B cell (primary cell): ENCODE measurements at regions not wholly inside any gene's neighbourhood (a gene's known extent, or its start where the extent isn't known, plus 50 kb on each side); places are given as distances from the start of the nearest gene placed in this dataset.

Experiments used
- ATAC-seq: fragments of 200-7000 bp; cut with Tn5 transposase; one replicate; pipeline ENCODE4 v1.10.0; 2021; ENCODE audit warnings: low read depth, mild to moderate bottlenecking, moderate number of reproducible peaks, moderate library complexity
- CTCF ChIA-PET: fragments of 350-600 bp; sonication (Branson Sonifier 250); formaldehyde crosslinking; loops from one replicate; lab custom pipeline; 2021; ENCODE audit warnings: antibody characterized with exemption, inconsistent platforms; lab: Charles Lee
- POLR2A ChIA-PET: fragments of 350-600 bp; sonication (Branson Sonifier 250); formaldehyde crosslinking; loops from one replicate; lab custom pipeline; 2021; ENCODE audit warnings: antibody characterized with exemption; lab: Charles Lee
- DNase-seq: peaks from one replicate; pipeline ENCODE4 v3.0.0; 2013
- H2AFZ ChIP-seq: 2 replicates; pipeline ENCODE4 v1.6.1; 2012; ENCODE audit warnings: mild to moderate bottlenecking, low read depth, low read length; ENCODE audit not compliant: insufficient read depth, poor library complexity, severe bottlenecking
- H3K27ac ChIP-seq, 2 donors: 1 replicate in 1 of 2; 2 replicates in 1 of 2; pipeline ENCODE4 v1.5.1; 2012 to 2013; ENCODE audit warnings: low read length in 2 of 2, mild to moderate bottlenecking in 2 of 2, moderate library complexity in 1 of 2
- H3K27me3 ChIP-seq, 4 experiments: fragments of 200-600 bp in 1 of 4; sonication (generic) in 1 of 4; replicated peaks in 1 of 4; 1 replicate in 2 of 4; 2 replicates in 2 of 4; pipeline versions ENCODE4 v1.6.1 to v1.7.0; 2013 to 2016; ENCODE audit warnings: low read length in 3 of 4, mild to moderate bottlenecking in 2 of 4, mixed read lengths in 1 of 4, moderate library complexity in 1 of 4; ENCODE audit not compliant: insufficient read depth in 4 of 4, control insufficient read depth in 3 of 4; ENCODE audit errors: control extremely low read depth in 1 of 4
- H3K36me3 ChIP-seq, 2 experiments: replicated peaks in 1 of 2; 1 replicate in 1 of 2; 2 replicates in 1 of 2; pipeline versions ENCODE4 v1.6.1 to v1.7.1; 2013; ENCODE audit warnings: low read length in 1 of 2; ENCODE audit not compliant: insufficient read depth in 2 of 2, control insufficient read depth in 1 of 2; ENCODE audit errors: control extremely low read depth in 1 of 2, extremely low read depth in 1 of 2
- H3K4me1 ChIP-seq, 2 donors: fragments of 200-600 bp in 1 of 2; sonication (generic) in 1 of 2; 1 replicate in 1 of 2; 2 replicates in 1 of 2; pipeline versions ENCODE4 v1.5.1 to v1.6.1; 2013 to 2017; ENCODE audit warnings: low read length in 2 of 2; ENCODE audit not compliant: control insufficient read depth in 2 of 2, insufficient read depth in 2 of 2
- H3K4me2 ChIP-seq: replicated peaks from 2 replicates; pipeline ENCODE3; 2012; ENCODE audit warnings: mild to moderate bottlenecking, low read depth, low read length; ENCODE audit not compliant: poor library complexity, severe bottlenecking
- H3K4me3 ChIP-seq, 5 experiments: fragments of 200-600 bp in 1 of 5; sonication (generic) in 1 of 5; 1 replicate in 3 of 5; 2 replicates in 2 of 5; pipeline versions ENCODE4 v1.5.1 to v1.7.0; 2011 to 2016; ENCODE audit warnings: low read length in 4 of 5, mild to moderate bottlenecking in 4 of 5, low read depth in 2 of 5, control low read depth in 1 of 5, moderate library complexity in 1 of 5; ENCODE audit not compliant: insufficient read depth in 1 of 5; ENCODE audit errors: control extremely low read depth in 1 of 5, extremely low read depth in 1 of 5
- H3K79me2 ChIP-seq: fragments of 200-600 bp; sonication (generic); one replicate; pipeline ENCODE4 v1.6.0; 2016; ENCODE audit warnings: low read length; ENCODE audit not compliant: control insufficient read depth, insufficient read depth
- H3K9ac ChIP-seq: fragments of 200-600 bp; sonication (generic); 2 replicates; pipeline ENCODE4 v1.6.1; 2017; ENCODE audit warnings: mild to moderate bottlenecking, low read length, moderate library complexity
- H3K9me3 ChIP-seq, 3 donors: one replicate each; pipeline versions ENCODE4 v1.6.1 to v1.7.1; 2013; ENCODE audit warnings: low read length in 2 of 3; ENCODE audit not compliant: control insufficient read depth in 2 of 3, insufficient read depth in 1 of 3; ENCODE audit errors: control extremely low read depth in 1 of 3
- H4K20me1 ChIP-seq: 2 replicates; pipeline ENCODE4 v1.6.0; 2012; ENCODE audit warnings: mild to moderate bottlenecking, low read length; ENCODE audit not compliant: insufficient read depth, control insufficient read depth, poor library complexity, severe bottlenecking
- H3K27ac Mint-ChIP-seq: one replicate; pipeline ENCODE4 v1.8.0; 2021; ENCODE audit warnings: mixed read lengths
- H3K27me3 Mint-ChIP-seq: one replicate; pipeline ENCODE4 v1.8.0; 2021; ENCODE audit warnings: mixed read lengths
- H3K4me1 Mint-ChIP-seq: one replicate; pipeline ENCODE4 v1.8.0; 2021; ENCODE audit warnings: mixed read lengths
- H3K4me3 Mint-ChIP-seq: one replicate; pipeline ENCODE4 v1.8.0; 2021; ENCODE audit warnings: mixed read lengths
- H3K9me3 Mint-ChIP-seq: one replicate; pipeline ENCODE4 v1.8.0; 2022; ENCODE audit warnings: mixed read lengths; ENCODE audit not compliant: insufficient read depth
- CTCF ChIP-seq: fragments of 200-600 bp; IDR thresholded peaks from one replicate; pipeline ENCODE4 v1.8.0; 2022; ENCODE audit warnings: antibody characterized with exemption, mild to moderate bottlenecking
- EZH2 ChIP-seq: IDR thresholded peaks from 2 replicates; pipeline ENCODE4 v1.6.1; 2012; ENCODE audit warnings: borderline replicate concordance, low read depth, mild to moderate bottlenecking, moderate library complexity, low read length; ENCODE audit not compliant: insufficient read depth, poor library complexity, severe bottlenecking
- WGBS: methylation state at CpG from one replicate; pipeline ENCODE4 v1.1.5; 2013; ENCODE audit warnings: missing lambda C conversion rate; ENCODE audit not compliant: insufficient coverage; 5-methylcytosine and 5-hydroxymethylcytosine counted together
- intact Hi-C: fragments of 100-400 bp; cut with micrococcal nuclease; formaldehyde crosslinking; loops from one replicate; pipeline ENCODE4 v1.10.0; 2022

GRCh38 chr6:119845161-119845560 lies 495.6 kb upstream of the MAN1A1 start:
- WGBS = no CpG with 5 or more reads among the region's 1 CpG
- H3K4me1 ChIP-seq = no peaks in the 10 kb centered on the region
- TF ChIP-seq EZH2 (no peak), CTCF (no peak)
- H3K27ac ChIP-seq = no peak overlapping the region
- Mint-ChIP-seq H3K27ac (no peak overlapping the region), H3K4me1 (no peaks in the 10 kb centered on the region), H3K4me3 (no peak overlapping the region), H3K27me3 (no peaks in the 10 kb centered on the region), H3K9me3 (peaks cover 5% of the 10 kb centered on the region)
- H3K27me3 ChIP-seq = no peaks in the 10 kb centered on the region
- intact Hi-C loops = no loop called here
- DNase-seq = no peak
- H3K9ac ChIP-seq = no peak overlapping the region
- no peak overlapping the region for H3K4me2 ChIP-seq
- H3K79me2 ChIP-seq = no peaks in the 10 kb centered on the region
- ATAC-seq = no peak
- no peak overlapping the region for H3K4me3 ChIP-seq
- H2AFZ ChIP-seq = no peak overlapping the region
- H3K36me3 ChIP-seq = no peaks in the 10 kb centered on the region
- H4K20me1 ChIP-seq = no peaks in the 10 kb centered on the region
- H3K9me3 ChIP-seq = peaks cover 1 to 6% (median 5%) of the 10 kb centered on the region in 3 donors
- CTCF ChIA-PET = no interaction called here
- POLR2A ChIA-PET = no interaction called here

GRCh38 chr6:119844387-119844786 lies 494.8 kb upstream of the MAN1A1 start:
- POLR2A ChIA-PET = no interaction called here
- Histone ChIP-seq H3K9me3 (peaks cover 1 to 6% (median 5%) of the 10 kb centered on the region in 3 donors), H3K4me2 (no peak overlapping the region), H3K36me3 (no peaks in the 10 kb centered on the region), H2AFZ (no peak overlapping the region), H3K27me3 (no peaks in the 10 kb centered on the region), H3K4me1 (no peaks in the 10 kb centered on the region), H3K9ac (no peak overlapping the region), H3K27ac (no peak overlapping the region), H3K79me2 (no peaks in the 10 kb centered on the region), H3K4me3 (no peak overlapping the region), H4K20me1 (no peaks in the 10 kb centered on the region)
- TF ChIP-seq EZH2 (no peak), CTCF (no peak)
- Mint-ChIP-seq H3K27ac (no peak overlapping the region), H3K4me3 (no peak overlapping the region), H3K4me1 (no peaks in the 10 kb centered on the region), H3K9me3 (peaks cover 5% of the 10 kb centered on the region), H3K27me3 (no peaks in the 10 kb centered on the region)
- intact Hi-C loops = no loop called here
- WGBS = 60% methylated on average over 1 of the region's 2 CpGs
- ATAC-seq (no peak), DNase-seq (no peak)
- CTCF ChIA-PET = no interaction called here
